Trophoblast cell (in vitro differentiated cells and primary cell): ENCODE measurements at regions not wholly inside any gene's neighbourhood (a gene's known extent, or its start where the extent isn't known, plus 50 kb on each side); places are given as distances from the start of the nearest gene placed in this dataset.
"Not testable (repeated sequence)": the region's sequence is repeated elsewhere in the genome, so short reads cannot be mapped to it uniquely, and the experiment has no call there.

Source experiments
- DNase-seq, 2 donors: peaks; one replicate each; pipeline ENCODE4 v3.0.0-alpha.2; 2016
- H2AFZ ChIP-seq: 2 replicates; pipeline ENCODE4 v1.6.1; 2013; ENCODE audit warnings: low read length, moderate library complexity, mild to moderate bottlenecking; ENCODE audit not compliant: insufficient read depth, poor library complexity
- H2AK5ac ChIP-seq: 2 replicates; pipeline ENCODE4 v1.6.1; 2013; ENCODE audit warnings: mild to moderate bottlenecking, low read length
- H2BK120ac ChIP-seq: 2 replicates; pipeline ENCODE4 v1.6.1; 2013; ENCODE audit warnings: low read length, mild to moderate bottlenecking, moderate library complexity; ENCODE audit not compliant: insufficient read depth, poor library complexity
- H2BK12ac ChIP-seq: 2 replicates; pipeline ENCODE4 v1.6.1; 2013; ENCODE audit warnings: mild to moderate bottlenecking, low read length, moderate library complexity
- H2BK5ac ChIP-seq: 2 replicates; pipeline ENCODE4 v1.6.1; 2013; ENCODE audit warnings: low read length, low read depth, moderate library complexity, mild to moderate bottlenecking; ENCODE audit not compliant: poor library complexity
- H3K14ac ChIP-seq: 2 replicates; pipeline ENCODE4 v1.6.1; 2013; ENCODE audit warnings: mild to moderate bottlenecking, low read length
- H3K18ac ChIP-seq: 2 replicates; pipeline ENCODE4 v1.6.1; 2013; ENCODE audit warnings: mild to moderate bottlenecking, low read length
- H3K23ac ChIP-seq: 2 replicates; pipeline ENCODE4 v1.6.1; 2013; ENCODE audit warnings: low read length
- H3K27ac ChIP-seq: 2 replicates; pipeline ENCODE4 v1.5.1; 2013; ENCODE audit warnings: low read depth, mild to moderate bottlenecking, inconsistent platforms, low read length, moderate library complexity
- H3K27me3 ChIP-seq: 2 replicates; pipeline ENCODE4 v1.6.1; 2013; ENCODE audit warnings: inconsistent platforms, mild to moderate bottlenecking, low read length, moderate library complexity; ENCODE audit not compliant: insufficient read depth
- H3K36me3 ChIP-seq, 2 experiments: 1 replicate in 1 of 2; 2 replicates in 1 of 2; pipeline ENCODE4 v1.6.1; 2013; ENCODE audit warnings: low read length in 2 of 2, mild to moderate bottlenecking in 2 of 2, moderate library complexity in 1 of 2; ENCODE audit not compliant: insufficient read depth in 2 of 2, control insufficient read depth in 1 of 2
- H3K4ac ChIP-seq: 2 replicates; pipeline ENCODE4 v1.6.1; 2013; ENCODE audit warnings: low read depth, mild to moderate bottlenecking, low read length, moderate library complexity
- H3K4me1 ChIP-seq, 2 experiments: 1 replicate in 1 of 2; 2 replicates in 1 of 2; pipeline ENCODE4 v1.6.1; 2013; ENCODE audit warnings: low read length in 2 of 2, mild to moderate bottlenecking in 2 of 2, moderate library complexity in 1 of 2; ENCODE audit not compliant: insufficient read depth in 2 of 2, control insufficient read depth in 1 of 2
- H3K4me2 ChIP-seq: 2 replicates; pipeline ENCODE4 v1.6.1; 2013; ENCODE audit warnings: inconsistent platforms, mild to moderate bottlenecking, low read length, moderate library complexity
- H3K4me3 ChIP-seq: 2 replicates; pipeline ENCODE4 v1.5.1; 2013; ENCODE audit warnings: mild to moderate bottlenecking, low read depth, low read length, inconsistent platforms
- H3K79me1 ChIP-seq: one replicate; pipeline ENCODE4 v1.6.1; 2013; ENCODE audit warnings: low read length
- H3K79me2 ChIP-seq: 2 replicates; pipeline ENCODE4 v1.6.1; 2013; ENCODE audit warnings: low read length, mild to moderate bottlenecking; ENCODE audit not compliant: control insufficient read depth, insufficient read depth, poor library complexity
- H3K9ac ChIP-seq: 2 replicates; pipeline ENCODE4 v1.6.1; 2013; ENCODE audit warnings: mild to moderate bottlenecking, low read length
- H3K9me3 ChIP-seq: 2 replicates; pipeline ENCODE4 v1.6.1; 2013; ENCODE audit warnings: low read depth, mild to moderate bottlenecking, control low read depth, inconsistent platforms, low read length; ENCODE audit not compliant: insufficient read depth
- H4K12ac ChIP-seq: 2 replicates; pipeline ENCODE4 v1.6.1; 2013; ENCODE audit warnings: low read depth, mild to moderate bottlenecking, low read length, moderate library complexity
- H4K8ac ChIP-seq: 2 replicates; pipeline ENCODE4 v1.6.1; 2013; ENCODE audit warnings: low read depth, mild to moderate bottlenecking, low read length, moderate library complexity
- H4K91ac ChIP-seq: one replicate; pipeline ENCODE4 v1.6.1; 2013; ENCODE audit warnings: low read depth, mild to moderate bottlenecking, low read length, moderate library complexity
- WGBS: extraction: QIAGEN DNeasy Blood & Tissue Kit; methylation state at CpG from one replicate; pipeline ENCODE4 v1.1.7; 2013; ENCODE audit warnings: missing lambda C conversion rate; ENCODE audit not compliant: insufficient read length, insufficient coverage; ENCODE audit errors: extremely low coverage; 5-methylcytosine and 5-hydroxymethylcytosine counted together

DNA sequence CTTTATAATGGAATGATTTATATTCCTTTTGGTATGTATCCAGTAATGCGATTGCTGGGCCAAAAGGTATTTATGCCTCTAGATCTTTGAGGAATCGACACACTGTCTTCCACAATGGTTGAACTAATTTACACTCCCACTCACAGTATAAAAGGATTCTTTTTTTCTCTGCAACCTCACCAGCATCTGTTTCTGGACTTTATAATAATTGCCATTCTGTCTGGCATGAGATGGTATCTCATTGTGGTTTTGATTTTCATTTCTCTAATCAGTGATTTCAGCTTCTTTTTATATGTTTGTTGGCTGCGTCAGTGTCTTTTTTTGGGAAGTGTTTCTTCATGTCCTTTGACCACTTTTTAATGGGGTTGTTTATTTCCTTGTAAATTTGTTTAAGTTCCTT lies 679.3 kb downstream of the JRKL start:
- H3K36me3 ChIP-seq, result no peaks in the 10 kb centered on the region
- H3K9me3 ChIP-seq, result peaks cover under 1% of the 10 kb centered on the region
- no peaks in the 10 kb centered on the region for H3K79me1 ChIP-seq
- H3K27me3 ChIP-seq, result no peaks in the 10 kb centered on the region
- no peak overlapping the region for H3K18ac ChIP-seq
- no peak overlapping the region for H3K14ac ChIP-seq
- no peak overlapping the region for H2BK12ac ChIP-seq
- no peak overlapping the region for H4K91ac ChIP-seq
- H2BK5ac ChIP-seq, result no peak overlapping the region
- no peak for DNase-seq
- H2AK5ac ChIP-seq, result no peak overlapping the region
- H3K4me1 ChIP-seq, result no peaks in the 10 kb centered on the region
- H2BK120ac ChIP-seq, result no peak overlapping the region
- no peak overlapping the region for H4K8ac ChIP-seq
- WGBS, result no CpG with 5 or more reads among the region's 3 CpGs
- H2AFZ ChIP-seq, result no peak overlapping the region
- H3K23ac ChIP-seq, result no peak overlapping the region
- H4K12ac ChIP-seq, result no peak overlapping the region
- H3K4me3 ChIP-seq, result no peak overlapping the region
- H3K4me2 ChIP-seq, result no peak overlapping the region
- no peak overlapping the region for H3K9ac ChIP-seq
- H3K27ac ChIP-seq, result no peak overlapping the region
- no peak overlapping the region for H3K4ac ChIP-seq
- no peaks in the 10 kb centered on the region for H3K79me2 ChIP-seq

DNA sequence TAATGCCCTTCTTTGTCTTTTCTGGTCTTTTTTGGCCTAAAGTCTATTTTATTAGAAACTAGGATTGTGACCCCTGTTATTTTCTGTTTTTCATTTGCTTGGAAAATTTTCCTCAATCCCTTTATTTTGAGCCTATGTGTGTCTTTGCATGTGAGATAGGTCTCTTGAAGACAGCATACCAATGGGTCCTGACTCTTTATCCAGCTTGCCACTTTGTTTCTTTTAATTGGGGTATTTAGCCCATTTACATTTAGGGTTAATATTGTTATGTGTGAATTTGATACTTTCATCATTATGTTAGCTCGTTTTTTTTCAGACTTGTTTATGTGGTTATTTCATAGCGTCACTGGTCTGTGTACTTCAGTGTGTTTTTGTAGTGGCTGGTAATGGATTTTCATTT lies 682.6 kb downstream of the JRKL start:
- Histone ChIP-seq H3K4ac (no peak overlapping the region), H2BK5ac (no peak overlapping the region), H3K23ac (no peak overlapping the region), H3K4me2 (no peak overlapping the region), H4K12ac (no peak overlapping the region), H2BK120ac (no peak overlapping the region), H2AK5ac (no peak overlapping the region), H3K79me2 (no peaks in the 10 kb centered on the region), H4K91ac (no peak overlapping the region), H3K36me3 (no peaks in the 10 kb centered on the region), H4K8ac (no peak overlapping the region), H2AFZ (no peak overlapping the region), H3K9ac (no peak overlapping the region), H3K4me3 (no peak overlapping the region), H3K18ac (no peak overlapping the region), H2BK12ac (no peak overlapping the region), H3K27ac (no peak overlapping the region), H3K14ac (no peak overlapping the region), H3K27me3 (no peaks in the 10 kb centered on the region), H3K4me1 (no peaks in the 10 kb centered on the region), H3K79me1 (no peaks in the 10 kb centered on the region), H3K9me3 (peaks cover 2% of the 10 kb centered on the region)
- no CpG with 5 or more reads among the region's 2 CpGs for WGBS
- DNase-seq, result no peak

DNA sequence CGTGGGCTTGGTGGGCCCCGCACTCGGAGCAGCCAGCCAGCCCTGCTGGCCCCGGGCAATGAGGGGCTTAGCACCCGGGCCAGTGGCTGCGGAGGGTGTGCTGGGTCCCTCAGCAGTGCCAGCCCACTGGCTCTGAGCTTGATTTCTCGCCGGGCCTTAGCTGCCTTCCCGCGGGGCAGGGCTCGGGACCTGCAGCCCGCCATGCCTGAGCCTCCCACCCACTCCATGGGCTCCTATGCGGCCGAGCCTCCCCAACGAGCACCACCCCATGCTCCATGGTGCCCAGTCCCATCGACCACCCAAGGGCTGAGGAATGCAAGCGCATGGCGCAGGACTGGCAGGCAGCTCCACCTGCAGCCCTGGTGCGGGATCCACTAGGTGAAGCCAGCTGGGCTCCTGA lies 686.9 kb downstream of the JRKL start:
- not testable (repeated sequence) for H3K4me3 ChIP-seq, H3K27ac ChIP-seq, H2AFZ ChIP-seq, H2AK5ac ChIP-seq, H4K91ac ChIP-seq, H2BK12ac ChIP-seq, H2BK5ac ChIP-seq, H3K9me3 ChIP-seq, H3K79me2 ChIP-seq, H3K4me2 ChIP-seq, H3K18ac ChIP-seq, H2BK120ac ChIP-seq, H3K4ac ChIP-seq, H3K27me3 ChIP-seq, H3K9ac ChIP-seq, H3K4me1 ChIP-seq, H3K79me1 ChIP-seq, H4K8ac ChIP-seq, H3K36me3 ChIP-seq, DNase-seq, H4K12ac ChIP-seq, H3K23ac ChIP-seq, H3K14ac ChIP-seq
- no CpG with 5 or more reads among the region's 19 CpGs for WGBS

DNA sequence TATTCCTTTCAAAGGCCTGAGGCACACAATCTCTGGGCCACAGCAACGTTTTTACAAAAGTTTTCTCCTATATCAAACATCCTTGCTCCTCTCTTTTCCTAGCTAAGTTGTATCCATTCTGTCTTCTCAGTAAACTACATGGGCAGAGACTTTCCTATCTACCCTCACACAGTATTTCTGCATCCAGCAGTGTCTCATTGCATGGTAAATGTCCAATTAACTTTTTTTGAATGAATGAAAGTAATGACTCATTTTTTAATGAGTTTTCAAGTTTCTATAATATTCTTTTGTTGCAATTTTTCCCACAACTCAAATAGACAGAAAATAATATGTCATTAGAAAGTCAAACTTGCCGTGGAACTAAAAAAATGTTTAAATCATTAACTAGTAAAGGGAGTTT lies 688.6 kb downstream of the JRKL start:
- H4K91ac ChIP-seq, result no peak overlapping the region
- no peak overlapping the region for H4K8ac ChIP-seq
- DNase-seq, result no peak
- no peak overlapping the region for H2AK5ac ChIP-seq
- no peak overlapping the region for H2BK120ac ChIP-seq
- H3K4me1 ChIP-seq, result no peaks in the 10 kb centered on the region
- no peak overlapping the region for H3K4me3 ChIP-seq
- H3K79me2 ChIP-seq, result no peaks in the 10 kb centered on the region
- no peak overlapping the region for H3K4ac ChIP-seq
- no peaks in the 10 kb centered on the region for H3K79me1 ChIP-seq
- H4K12ac ChIP-seq, result no peak overlapping the region
- H3K27me3 ChIP-seq, result no peaks in the 10 kb centered on the region
- H3K36me3 ChIP-seq, result no peaks in the 10 kb centered on the region
- H3K4me2 ChIP-seq, result no peak overlapping the region
- no CpG with 5 or more reads among the region's 2 CpGs for WGBS
- H3K9ac ChIP-seq, result no peak overlapping the region
- H3K14ac ChIP-seq, result no peak overlapping the region
- no peak overlapping the region for H2BK5ac ChIP-seq
- H3K18ac ChIP-seq, result no peak overlapping the region
- no peak overlapping the region for H3K27ac ChIP-seq
- no peak overlapping the region for H2AFZ ChIP-seq
- peaks cover 2% of the 10 kb centered on the region for H3K9me3 ChIP-seq
- no peak overlapping the region for H3K23ac ChIP-seq
- H2BK12ac ChIP-seq, result no peak overlapping the region

DNA sequence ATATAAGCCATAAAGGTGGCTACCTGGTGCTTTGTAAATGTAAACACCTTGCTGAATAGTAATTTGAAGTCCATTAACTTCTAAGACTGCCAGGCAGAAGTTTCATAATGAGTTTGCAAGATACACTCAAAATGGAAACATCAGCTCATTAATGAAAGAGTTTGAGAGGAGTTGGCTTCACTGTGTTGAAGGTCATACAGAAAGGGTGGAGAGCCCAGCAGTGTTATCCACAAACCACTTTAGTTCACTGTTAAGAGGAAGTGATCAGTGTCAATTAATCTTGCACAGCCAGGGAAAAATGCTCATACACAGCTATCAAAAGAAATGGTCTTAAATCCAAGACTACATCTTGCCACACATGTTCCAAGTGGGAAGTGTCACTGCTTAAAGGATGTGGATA lies 689.4 kb downstream of the JRKL start:
- no peak overlapping the region for H3K4me2 ChIP-seq
- no peaks in the 10 kb centered on the region for H3K79me1 ChIP-seq
- no peaks in the 10 kb centered on the region for H3K27me3 ChIP-seq
- no peak overlapping the region for H4K8ac ChIP-seq
- H2BK120ac ChIP-seq, result no peak overlapping the region
- no peak overlapping the region for H3K4me3 ChIP-seq
- no peaks in the 10 kb centered on the region for H3K4me1 ChIP-seq
- no peak overlapping the region for H3K4ac ChIP-seq
- no peak overlapping the region for H3K9ac ChIP-seq
- no peaks in the 10 kb centered on the region for H3K36me3 ChIP-seq
- no peak overlapping the region for H3K23ac ChIP-seq
- H4K12ac ChIP-seq, result no peak overlapping the region
- DNase-seq, result no peak
- no peaks in the 10 kb centered on the region for H3K79me2 ChIP-seq
- no peak overlapping the region for H3K18ac ChIP-seq
- no peak overlapping the region for H2BK5ac ChIP-seq
- no peak overlapping the region for H2BK12ac ChIP-seq
- no peak overlapping the region for H3K27ac ChIP-seq
- H4K91ac ChIP-seq, result no peak overlapping the region
- peaks cover under 1% of the 10 kb centered on the region for H3K9me3 ChIP-seq
- no peak overlapping the region for H2AFZ ChIP-seq
- no peak overlapping the region for H2AK5ac ChIP-seq
- H3K14ac ChIP-seq, result no peak overlapping the region
